Neural cell (in vitro differentiated cells): ENCODE measurements at regions not wholly inside any gene's neighbourhood (a gene's known extent, or its start where the extent isn't known, plus 50 kb on each side); places are given as distances from the start of the nearest gene placed in this dataset.

Source experiments
- EP300 ChIP-seq: fragments of 450-650 bp; conservative IDR thresholded peaks from 2 replicates; pipeline ENCODE4 v1.6.1; 2014; ENCODE audit warnings: antibody characterized with exemption, mild to moderate bottlenecking, moderate library complexity; ENCODE audit not compliant: poor library complexity, severe bottlenecking
- EZH2 ChIP-seq: fragments of 200-600, 300-800 bp; shearing (Covaris generic), sonication (generic); IDR thresholded peaks from 2 replicates; pipeline ENCODE4 v1.6.1; 2014; ENCODE audit warnings: antibody characterized with exemption, low read length, borderline replicate concordance, mild to moderate bottlenecking; ENCODE audit not compliant: insufficient read depth, poor library complexity, severe bottlenecking
- MXI1 ChIP-seq: fragments of 450-650 bp; conservative IDR thresholded peaks from 2 replicates; pipeline ENCODE4 v1.6.1; 2014; ENCODE audit warnings: antibody characterized with exemption, mild to moderate bottlenecking; ENCODE audit not compliant: poor library complexity, severe bottlenecking
- POLR2AphosphoS5 ChIP-seq: IDR thresholded peaks from 2 replicates; pipeline ENCODE4 v1.6.1; 2012
- REST ChIP-seq: IDR thresholded peaks from 2 replicates; pipeline ENCODE4 v1.6.1; 2012; ENCODE audit warnings: borderline replicate concordance
- SMC3 ChIP-seq: fragments of 450-650 bp; conservative IDR thresholded peaks from 2 replicates; pipeline ENCODE4 v1.6.1; 2014; ENCODE audit warnings: antibody characterized with exemption, mild to moderate bottlenecking, moderate library complexity; ENCODE audit not compliant: poor library complexity
- TAF1 ChIP-seq: IDR thresholded peaks from 2 replicates; pipeline ENCODE4 v1.6.1; 2012; ENCODE audit warnings: low read depth
- TF ChIP-seq, protein P1 (sequence below): fragments of 450-650 bp; IDR thresholded peaks from 2 replicates; pipeline ENCODE4 v1.5.1; 2014; ENCODE audit warnings: antibody characterized with exemption, mild to moderate bottlenecking, moderate library complexity; ENCODE audit not compliant: poor library complexity, severe bottlenecking

DNA sequence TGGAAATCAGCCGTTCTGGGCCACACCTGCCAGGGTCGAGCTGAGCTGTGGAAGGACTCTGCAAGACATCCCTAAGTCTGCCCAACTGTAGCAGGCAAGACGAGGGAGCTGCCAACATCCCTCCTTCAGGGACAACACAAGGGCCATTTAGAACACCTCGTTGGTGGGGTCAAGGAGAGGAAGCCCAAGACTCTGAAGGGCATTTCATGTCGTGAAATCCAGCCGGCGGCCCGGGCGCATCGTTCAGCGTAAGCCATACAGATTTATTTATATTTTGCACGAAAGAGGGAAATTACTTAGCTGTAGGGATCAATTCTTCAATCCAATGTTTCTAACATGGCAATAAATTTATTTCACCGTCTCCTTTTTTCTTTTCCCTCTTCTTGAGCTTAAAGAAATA lies 101.7 kb upstream of the ZC3H12A start:
- TF ChIP-seq, protein P1, sequence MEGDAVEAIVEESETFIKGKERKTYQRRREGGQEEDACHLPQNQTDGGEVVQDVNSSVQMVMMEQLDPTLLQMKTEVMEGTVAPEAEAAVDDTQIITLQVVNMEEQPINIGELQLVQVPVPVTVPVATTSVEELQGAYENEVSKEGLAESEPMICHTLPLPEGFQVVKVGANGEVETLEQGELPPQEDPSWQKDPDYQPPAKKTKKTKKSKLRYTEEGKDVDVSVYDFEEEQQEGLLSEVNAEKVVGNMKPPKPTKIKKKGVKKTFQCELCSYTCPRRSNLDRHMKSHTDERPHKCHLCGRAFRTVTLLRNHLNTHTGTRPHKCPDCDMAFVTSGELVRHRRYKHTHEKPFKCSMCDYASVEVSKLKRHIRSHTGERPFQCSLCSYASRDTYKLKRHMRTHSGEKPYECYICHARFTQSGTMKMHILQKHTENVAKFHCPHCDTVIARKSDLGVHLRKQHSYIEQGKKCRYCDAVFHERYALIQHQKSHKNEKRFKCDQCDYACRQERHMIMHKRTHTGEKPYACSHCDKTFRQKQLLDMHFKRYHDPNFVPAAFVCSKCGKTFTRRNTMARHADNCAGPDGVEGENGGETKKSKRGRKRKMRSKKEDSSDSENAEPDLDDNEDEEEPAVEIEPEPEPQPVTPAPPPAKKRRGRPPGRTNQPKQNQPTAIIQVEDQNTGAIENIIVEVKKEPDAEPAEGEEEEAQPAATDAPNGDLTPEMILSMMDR, result no peak
- no peak for TF ChIP-seq REST
- no peak for TF ChIP-seq EZH2
- TF ChIP-seq SMC3, result no peak
- no peak for TF ChIP-seq TAF1
- no peak for TF ChIP-seq EP300
- no peak for TF ChIP-seq MXI1
- no peak for TF ChIP-seq POLR2AphosphoS5
